HepG2 (cell line): ENCODE measurements at regions not wholly inside any gene's neighbourhood (a gene's known extent, or its start where the extent isn't known, plus 50 kb on each side); places are given as distances from the start of the nearest gene placed in this dataset.

Experiments used
- ATAC-seq: fragments of 200-7000 bp; cut with Tn5 transposase; 3 replicates; pipeline ENCODE4 v1.9.1; 2020; ENCODE audit warnings: mild to moderate bottlenecking, moderate library complexity
- BruUV-seq: library from RNA; stranded (reverse); fragments of 400-500 nt; replicated peaks from 2 replicates; lab custom pipeline; 2021; lab: Mats Ljungman, UMichigan
- CTCF ChIA-PET: fragments of 300-600 bp; formaldehyde crosslinking; extraction: SDS; loops from one replicate; lab custom pipeline; 2021; ENCODE audit warnings: low total read pairs, inconsistent platforms, low intra/inter-chr PET ratio; lab: Yijun Ruan, JAX
- POLR2A ChIA-PET: fragments of 350-600 bp; sonication (Branson Sonifier 250); formaldehyde crosslinking; loops from one replicate; lab custom pipeline; 2020; ENCODE audit warnings: antibody characterized with exemption, inconsistent platforms; lab: Yijun Ruan, JAX
- DNase-seq: peaks from one replicate; pipeline ENCODE4 v3.0.0-alpha.2; 2015; ENCODE audit warnings: low spot score
- FAIRE-seq: peaks from 3 replicates; lab custom pipeline; 2011; peaks lifted over from hg19 to GRCh38; lab: Jason Lieb, UNC
- H2AFZ ChIP-seq: one replicate; pipeline ENCODE4 v1.6.1; 2011; ENCODE audit warnings: low read length, inconsistent platforms
- H3K27ac ChIP-seq: fragments of 300-600 bp; 3 replicates; pipeline ENCODE4 v1.8.0; 2011; ENCODE audit warnings: mixed run types, mild to moderate bottlenecking, mixed read lengths, low read length, inconsistent platforms; ENCODE audit not compliant: insufficient read depth; ENCODE audit errors: extremely low read length
- H3K27me3 ChIP-seq, 2 experiments: fragments of 200-600 bp in 1 of 2; 2 replicates in 1 of 2; 3 replicates in 1 of 2; pipeline versions ENCODE4 v1.6.0 to v1.8.0; 2011; ENCODE audit warnings: low read length in 2 of 2, mild to moderate bottlenecking in 2 of 2, moderate library complexity in 2 of 2, inconsistent platforms in 1 of 2; ENCODE audit not compliant: insufficient read depth in 2 of 2, control insufficient read depth in 1 of 2
- H3K36me3 ChIP-seq, 2 experiments: fragments of 200-600 bp in 1 of 2; replicated peaks in 1 of 2; 2 replicates in 1 of 2; 3 replicates in 1 of 2; pipeline versions ENCODE4 v1.5.1 to v1.8.0; 2011; ENCODE audit warnings: low read length in 2 of 2, inconsistent platforms in 1 of 2; ENCODE audit not compliant: insufficient read depth in 2 of 2, control insufficient read depth in 1 of 2
- H3K4me1 ChIP-seq: 2 replicates; pipeline ENCODE4 v1.5.1; 2012; ENCODE audit warnings: low read length, inconsistent platforms; ENCODE audit not compliant: insufficient read depth
- H3K4me2 ChIP-seq: 2 replicates; pipeline ENCODE4 v1.6.0; 2011; ENCODE audit warnings: low read depth, low read length, inconsistent platforms
- H3K4me3 ChIP-seq, 3 experiments: fragments of 200-600 bp in 1 of 3; sonication (generic), shearing (Covaris generic) in 1 of 3; replicated peaks in 1 of 3; 2 replicates each; pipeline ENCODE4 v1.5.1; 2011 to 2016; ENCODE audit warnings: low read length in 3 of 3, inconsistent platforms in 2 of 3, low read depth in 2 of 3, mild to moderate bottlenecking in 2 of 3, control low read depth in 1 of 3, mixed read lengths in 1 of 3; ENCODE audit not compliant: insufficient read depth in 1 of 3
- H3K79me2 ChIP-seq: one replicate; pipeline ENCODE4 v1.6.1; 2011; ENCODE audit warnings: low read length, inconsistent platforms; ENCODE audit not compliant: insufficient read depth
- H3K9ac ChIP-seq: 2 replicates; pipeline ENCODE4 v1.6.0; 2011; ENCODE audit warnings: mild to moderate bottlenecking, low read depth, low read length, inconsistent platforms; ENCODE audit not compliant: insufficient read depth
- H3K9me3 ChIP-seq: 2 replicates; pipeline ENCODE4 v1.5.1; 2012; ENCODE audit warnings: mild to moderate bottlenecking, low read length
- H4K20me1 ChIP-seq: 2 replicates; pipeline ENCODE4 v1.6.0; 2011; ENCODE audit warnings: inconsistent platforms, mild to moderate bottlenecking, low read length, moderate library complexity; ENCODE audit not compliant: insufficient read depth
- AHR ChIP-seq: IDR thresholded peaks from 2 replicates; pipeline ENCODE4 v1.6.1; 2018; ENCODE audit warnings: missing genetic modification reagents, missing compliant biosample characterization
- EED ChIP-seq: sonication (generic); formaldehyde crosslinking; IDR thresholded peaks from 2 replicates; pipeline ENCODE4 v1.5.0; 2020; ENCODE audit warnings: mild to moderate bottlenecking, missing genetic modification reagents
- FOXK1 ChIP-seq: sonication (generic); formaldehyde crosslinking; IDR thresholded peaks from 2 replicates; pipeline ENCODE4 v1.4.0; 2020; ENCODE audit warnings: low read depth, missing genetic modification reagents, borderline replicate concordance
- FOXP4 ChIP-seq: sonication (generic); formaldehyde crosslinking; IDR thresholded peaks from 2 replicates; pipeline ENCODE4 v1.4.0; 2020; ENCODE audit warnings: missing genetic modification reagents
- PHF20 ChIP-seq: sonication (generic); formaldehyde crosslinking; IDR thresholded peaks from 2 replicates; pipeline ENCODE4 v1.5.0; 2020; ENCODE audit warnings: mild to moderate bottlenecking, missing genetic modification reagents
- ZBTB2 ChIP-seq: sonication (generic); formaldehyde crosslinking; IDR thresholded peaks from 2 replicates; pipeline ENCODE4 v1.8.0; 2022; ENCODE audit warnings: low read depth, missing genetic modification reagents
- ZNF720 ChIP-seq: sonication (generic); formaldehyde crosslinking; IDR thresholded peaks from 2 replicates; pipeline ENCODE4 v1.4.0; 2020; ENCODE audit warnings: missing genetic modification reagents
- in situ Hi-C: cut with HindIII; loops from 2 replicates; pipeline ENCODE4 v1.10.0; 2017; ENCODE audit warnings: low pct_unique_long_range_greater_than_20kb; ENCODE audit not compliant: extremely low pct_ligation_motif_present
- intact Hi-C: fragments of 100-400 bp; cut with micrococcal nuclease; formaldehyde crosslinking; loops from one replicate; pipeline ENCODE4 v1.10.0; 2022; ENCODE audit not compliant: unreplicated experiment
- TF ChIP-seq, protein P1 (sequence below): sonication (generic); formaldehyde crosslinking; IDR thresholded peaks from 2 replicates; pipeline ENCODE4 v1.5.0; 2020; ENCODE audit warnings: mild to moderate bottlenecking, missing genetic modification reagents, borderline replicate concordance
- TF ChIP-seq, protein P2 (sequence below): sonication (generic); formaldehyde crosslinking; IDR thresholded peaks from 2 replicates; pipeline ENCODE4 v1.4.0; 2020; ENCODE audit warnings: missing genetic modification reagents

GRCh38 chr3:74053970-74054516 is 429.3 kb upstream of the PDZRN3 start:
- H2AFZ ChIP-seq = no peak overlapping the region
- intact Hi-C loops (no loop called here), in situ Hi-C loops (no loop called here)
- no peak overlapping the region for H3K27ac ChIP-seq
- CTCF ChIA-PET = no interaction called here
- no peaks in the 10 kb centered on the region for H3K9me3 ChIP-seq
- H3K4me3 ChIP-seq = no peak overlapping the region
- no peaks in the 10 kb centered on the region for H3K36me3 ChIP-seq
- ATAC-seq (no peak), FAIRE-seq (no peak), DNase-seq (no peak)
- BruUV-seq = no TSS peak
- no peaks in the 10 kb centered on the region for H3K79me2 ChIP-seq
- POLR2A ChIA-PET = no interaction called here
- H3K4me2 ChIP-seq = no peak overlapping the region
- no peaks in the 10 kb centered on the region for H3K27me3 ChIP-seq
- no peak overlapping the region for H3K9ac ChIP-seq
- H3K4me1 ChIP-seq = no peaks in the 10 kb centered on the region
- no peaks in the 10 kb centered on the region for H4K20me1 ChIP-seq
- TF ChIP-seq ZNF720 (CRISPR knock-in tag) (no peak), EED (no peak), AHR (CRISPR knock-in tag) (no peak), PHF20 (CRISPR knock-in tag) (no peak), FOXP4 (CRISPR knock-in tag) (no peak), FOXK1 (CRISPR knock-in tag) (no peak), ZBTB2 (CRISPR knock-in tag) (no peak)
- TF ChIP-seq, protein P1, sequence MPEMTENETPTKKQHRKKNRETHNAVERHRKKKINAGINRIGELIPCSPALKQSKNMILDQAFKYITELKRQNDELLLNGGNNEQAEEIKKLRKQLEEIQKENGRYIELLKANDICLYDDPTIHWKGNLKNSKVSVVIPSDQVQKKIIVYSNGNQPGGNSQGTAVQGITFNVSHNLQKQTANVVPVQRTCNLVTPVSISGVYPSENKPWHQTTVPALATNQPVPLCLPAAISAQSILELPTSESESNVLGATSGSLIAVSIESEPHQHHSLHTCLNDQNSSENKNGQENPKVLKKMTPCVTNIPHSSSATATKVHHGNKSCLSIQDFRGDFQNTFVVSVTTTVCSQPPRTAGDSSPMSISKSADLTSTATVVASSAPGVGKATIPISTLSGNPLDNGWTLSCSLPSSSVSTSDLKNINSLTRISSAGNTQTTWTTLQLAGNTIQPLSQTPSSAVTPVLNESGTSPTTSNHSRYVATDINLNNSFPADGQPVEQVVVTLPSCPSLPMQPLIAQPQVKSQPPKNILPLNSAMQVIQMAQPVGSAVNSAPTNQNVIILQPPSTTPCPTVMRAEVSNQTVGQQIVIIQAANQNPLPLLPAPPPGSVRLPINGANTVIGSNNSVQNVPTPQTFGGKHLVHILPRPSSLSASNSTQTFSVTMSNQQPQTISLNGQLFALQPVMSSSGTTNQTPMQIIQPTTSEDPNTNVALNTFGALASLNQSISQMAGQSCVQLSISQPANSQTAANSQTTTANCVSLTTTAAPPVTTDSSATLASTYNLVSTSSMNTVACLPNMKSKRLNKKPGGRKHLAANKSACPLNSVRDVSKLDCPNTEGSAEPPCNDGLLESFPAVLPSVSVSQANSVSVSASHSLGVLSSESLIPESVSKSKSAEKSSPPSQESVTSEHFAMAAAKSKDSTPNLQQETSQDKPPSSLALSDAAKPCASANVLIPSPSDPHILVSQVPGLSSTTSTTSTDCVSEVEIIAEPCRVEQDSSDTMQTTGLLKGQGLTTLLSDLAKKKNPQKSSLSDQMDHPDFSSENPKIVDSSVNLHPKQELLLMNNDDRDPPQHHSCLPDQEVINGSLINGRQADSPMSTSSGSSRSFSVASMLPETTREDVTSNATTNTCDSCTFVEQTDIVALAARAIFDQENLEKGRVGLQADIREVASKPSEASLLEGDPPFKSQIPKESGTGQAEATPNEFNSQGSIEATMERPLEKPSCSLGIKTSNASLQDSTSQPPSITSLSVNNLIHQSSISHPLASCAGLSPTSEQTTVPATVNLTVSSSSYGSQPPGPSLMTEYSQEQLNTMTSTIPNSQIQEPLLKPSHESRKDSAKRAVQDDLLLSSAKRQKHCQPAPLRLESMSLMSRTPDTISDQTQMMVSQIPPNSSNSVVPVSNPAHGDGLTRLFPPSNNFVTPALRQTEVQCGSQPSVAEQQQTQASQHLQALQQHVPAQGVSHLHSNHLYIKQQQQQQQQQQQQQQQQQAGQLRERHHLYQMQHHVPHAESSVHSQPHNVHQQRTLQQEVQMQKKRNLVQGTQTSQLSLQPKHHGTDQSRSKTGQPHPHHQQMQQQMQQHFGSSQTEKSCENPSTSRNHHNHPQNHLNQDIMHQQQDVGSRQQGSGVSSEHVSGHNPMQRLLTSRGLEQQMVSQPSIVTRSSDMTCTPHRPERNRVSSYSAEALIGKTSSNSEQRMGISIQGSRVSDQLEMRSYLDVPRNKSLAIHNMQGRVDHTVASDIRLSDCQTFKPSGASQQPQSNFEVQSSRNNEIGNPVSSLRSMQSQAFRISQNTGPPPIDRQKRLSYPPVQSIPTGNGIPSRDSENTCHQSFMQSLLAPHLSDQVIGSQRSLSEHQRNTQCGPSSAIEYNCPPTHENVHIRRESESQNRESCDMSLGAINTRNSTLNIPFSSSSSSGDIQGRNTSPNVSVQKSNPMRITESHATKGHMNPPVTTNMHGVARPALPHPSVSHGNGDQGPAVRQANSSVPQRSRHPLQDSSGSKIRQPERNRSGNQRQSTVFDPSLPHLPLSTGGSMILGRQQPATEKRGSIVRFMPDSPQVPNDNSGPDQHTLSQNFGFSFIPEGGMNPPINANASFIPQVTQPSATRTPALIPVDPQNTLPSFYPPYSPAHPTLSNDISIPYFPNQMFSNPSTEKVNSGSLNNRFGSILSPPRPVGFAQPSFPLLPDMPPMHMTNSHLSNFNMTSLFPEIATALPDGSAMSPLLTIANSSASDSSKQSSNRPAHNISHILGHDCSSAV (CRISPR knock-in tag) = no peak
- TF ChIP-seq, protein P2, sequence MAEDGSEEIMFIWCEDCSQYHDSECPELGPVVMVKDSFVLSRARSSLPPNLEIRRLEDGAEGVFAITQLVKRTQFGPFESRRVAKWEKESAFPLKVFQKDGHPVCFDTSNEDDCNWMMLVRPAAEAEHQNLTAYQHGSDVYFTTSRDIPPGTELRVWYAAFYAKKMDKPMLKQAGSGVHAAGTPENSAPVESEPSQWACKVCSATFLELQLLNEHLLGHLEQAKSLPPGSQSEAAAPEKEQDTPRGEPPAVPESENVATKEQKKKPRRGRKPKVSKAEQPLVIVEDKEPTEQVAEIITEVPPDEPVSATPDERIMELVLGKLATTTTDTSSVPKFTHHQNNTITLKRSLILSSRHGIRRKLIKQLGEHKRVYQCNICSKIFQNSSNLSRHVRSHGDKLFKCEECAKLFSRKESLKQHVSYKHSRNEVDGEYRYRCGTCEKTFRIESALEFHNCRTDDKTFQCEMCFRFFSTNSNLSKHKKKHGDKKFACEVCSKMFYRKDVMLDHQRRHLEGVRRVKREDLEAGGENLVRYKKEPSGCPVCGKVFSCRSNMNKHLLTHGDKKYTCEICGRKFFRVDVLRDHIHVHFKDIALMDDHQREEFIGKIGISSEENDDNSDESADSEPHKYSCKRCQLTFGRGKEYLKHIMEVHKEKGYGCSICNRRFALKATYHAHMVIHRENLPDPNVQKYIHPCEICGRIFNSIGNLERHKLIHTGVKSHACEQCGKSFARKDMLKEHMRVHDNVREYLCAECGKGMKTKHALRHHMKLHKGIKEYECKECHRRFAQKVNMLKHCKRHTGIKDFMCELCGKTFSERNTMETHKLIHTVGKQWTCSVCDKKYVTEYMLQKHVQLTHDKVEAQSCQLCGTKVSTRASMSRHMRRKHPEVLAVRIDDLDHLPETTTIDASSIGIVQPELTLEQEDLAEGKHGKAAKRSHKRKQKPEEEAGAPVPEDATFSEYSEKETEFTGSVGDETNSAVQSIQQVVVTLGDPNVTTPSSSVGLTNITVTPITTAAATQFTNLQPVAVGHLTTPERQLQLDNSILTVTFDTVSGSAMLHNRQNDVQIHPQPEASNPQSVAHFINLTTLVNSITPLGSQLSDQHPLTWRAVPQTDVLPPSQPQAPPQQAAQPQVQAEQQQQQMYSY (CRISPR knock-in tag) = no peak
